ENCODE measurements at regions not wholly inside any gene's neighbourhood (a gene's known extent, or its start where the extent isn't known, plus 50 kb on each side); places are given as distances from the start of the nearest gene placed in this dataset.

DNA sequence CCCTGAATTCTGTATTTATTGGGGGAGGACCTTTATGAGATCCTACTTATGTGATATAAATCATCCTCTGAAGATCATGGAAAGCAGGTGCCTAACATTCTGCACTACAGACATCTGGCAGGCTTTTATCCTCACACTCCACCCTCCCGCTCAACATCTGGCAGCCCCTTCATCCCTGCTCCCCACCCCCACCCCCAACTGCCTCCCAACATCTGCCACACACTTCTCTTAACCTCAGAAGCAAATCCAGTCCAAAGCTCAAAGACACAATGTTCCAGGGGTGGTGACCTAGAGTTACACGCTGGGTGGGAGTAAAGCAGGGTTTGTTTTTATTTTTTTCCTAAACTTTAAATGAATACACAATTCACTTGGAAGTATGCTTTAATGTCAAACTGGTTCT lies 184.5 kb upstream of the ATP11B start:
- TF ChIP-seq, protein P1, sequence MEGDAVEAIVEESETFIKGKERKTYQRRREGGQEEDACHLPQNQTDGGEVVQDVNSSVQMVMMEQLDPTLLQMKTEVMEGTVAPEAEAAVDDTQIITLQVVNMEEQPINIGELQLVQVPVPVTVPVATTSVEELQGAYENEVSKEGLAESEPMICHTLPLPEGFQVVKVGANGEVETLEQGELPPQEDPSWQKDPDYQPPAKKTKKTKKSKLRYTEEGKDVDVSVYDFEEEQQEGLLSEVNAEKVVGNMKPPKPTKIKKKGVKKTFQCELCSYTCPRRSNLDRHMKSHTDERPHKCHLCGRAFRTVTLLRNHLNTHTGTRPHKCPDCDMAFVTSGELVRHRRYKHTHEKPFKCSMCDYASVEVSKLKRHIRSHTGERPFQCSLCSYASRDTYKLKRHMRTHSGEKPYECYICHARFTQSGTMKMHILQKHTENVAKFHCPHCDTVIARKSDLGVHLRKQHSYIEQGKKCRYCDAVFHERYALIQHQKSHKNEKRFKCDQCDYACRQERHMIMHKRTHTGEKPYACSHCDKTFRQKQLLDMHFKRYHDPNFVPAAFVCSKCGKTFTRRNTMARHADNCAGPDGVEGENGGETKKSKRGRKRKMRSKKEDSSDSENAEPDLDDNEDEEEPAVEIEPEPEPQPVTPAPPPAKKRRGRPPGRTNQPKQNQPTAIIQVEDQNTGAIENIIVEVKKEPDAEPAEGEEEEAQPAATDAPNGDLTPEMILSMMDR (conservative IDR thresholded peaks at IDR 0.05; ENCODE audit: low read depth, low read length) = no peak
- no peak for DNase-seq (ENCODE audit: low read depth)
- H3K4me3 ChIP-seq (ENCODE audit: low read depth, low read length) = no peak overlapping the region

DNA sequence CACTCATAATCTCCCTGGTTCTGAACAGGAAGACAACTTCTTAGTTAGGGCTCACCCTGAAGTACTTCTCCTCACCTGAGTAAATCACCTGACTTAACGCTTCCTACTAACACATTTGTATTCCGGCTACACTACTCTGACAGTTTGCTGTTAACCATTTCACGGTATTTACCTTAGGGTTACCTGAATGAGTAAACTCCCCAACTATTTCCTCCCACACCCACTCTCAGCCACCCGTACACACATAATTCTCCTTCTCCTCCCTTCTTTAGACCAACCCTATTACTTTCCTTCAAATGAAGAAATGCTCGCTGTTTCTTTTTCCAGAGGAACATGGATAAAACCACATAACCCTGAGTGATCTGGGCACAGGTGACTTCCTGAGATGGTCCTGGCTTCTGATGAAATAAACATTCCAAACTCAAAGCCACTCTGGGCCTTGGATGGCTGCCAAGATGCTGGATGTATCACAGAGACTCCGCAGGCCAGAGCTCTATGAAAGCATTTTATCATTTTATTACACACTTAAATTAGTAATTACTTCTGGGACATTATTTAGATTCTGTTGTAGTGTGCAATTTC lies 183.6 kb upstream of the ATP11B start:
- DNase-seq (ENCODE audit: low read depth) = no peak
- H3K4me3 ChIP-seq (ENCODE audit: low read depth, low read length) = no peak overlapping the region
- TF ChIP-seq, protein P1 (conservative IDR thresholded peaks at IDR 0.05; ENCODE audit: low read depth, low read length) = no peak

DNA sequence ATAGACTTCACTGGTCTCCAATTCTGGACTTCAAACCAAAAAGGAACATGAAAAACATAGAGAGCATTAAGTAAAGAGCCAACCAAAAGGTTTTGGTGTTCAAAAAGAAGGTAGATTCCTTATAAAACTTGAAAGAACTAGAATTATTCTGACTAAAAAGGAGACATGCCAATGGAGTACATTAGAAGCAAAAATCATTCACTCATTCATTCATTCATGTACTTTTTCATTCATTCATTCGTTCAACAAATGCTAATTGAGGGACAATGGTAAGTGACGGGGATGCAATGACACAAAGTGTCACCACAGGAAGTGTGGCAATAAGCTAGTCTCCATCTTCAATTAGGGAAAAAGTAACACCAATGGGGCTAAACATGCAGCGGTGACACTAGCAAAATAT lies 181.0 kb upstream of the ATP11B start:
- TF ChIP-seq, protein P1 (conservative IDR thresholded peaks at IDR 0.05; ENCODE audit: low read depth, low read length) = no peak
- no peak for DNase-seq (ENCODE audit: low read depth)
- H3K4me3 ChIP-seq (ENCODE audit: low read depth, low read length) = no peak overlapping the region

DNA sequence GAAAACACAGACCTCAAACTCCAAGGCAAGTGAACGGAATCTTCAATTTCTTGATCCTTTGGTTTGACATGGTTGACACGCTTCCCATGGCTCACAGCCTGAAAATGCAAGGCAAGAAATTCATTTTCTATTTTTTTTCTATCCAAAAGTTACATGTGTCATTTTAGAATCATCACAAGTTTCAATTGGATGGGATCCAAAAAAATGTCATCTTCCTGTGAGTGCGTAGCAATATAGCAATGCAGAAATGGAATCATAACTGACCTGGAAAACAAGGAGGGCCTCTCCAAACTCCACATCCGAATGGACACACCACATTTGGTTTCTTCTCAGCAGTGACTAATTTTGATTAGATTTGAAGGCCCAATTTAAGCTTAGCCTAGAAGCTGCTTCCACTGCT lies 175.8 kb upstream of the ATP11B start:
- no peak overlapping the region for H3K4me3 ChIP-seq (ENCODE audit: low read depth, low read length)
- TF ChIP-seq, protein P1 (conservative IDR thresholded peaks at IDR 0.05; ENCODE audit: low read depth, low read length) = no peak
- DNase-seq (ENCODE audit: low read depth) = no peak

DNA sequence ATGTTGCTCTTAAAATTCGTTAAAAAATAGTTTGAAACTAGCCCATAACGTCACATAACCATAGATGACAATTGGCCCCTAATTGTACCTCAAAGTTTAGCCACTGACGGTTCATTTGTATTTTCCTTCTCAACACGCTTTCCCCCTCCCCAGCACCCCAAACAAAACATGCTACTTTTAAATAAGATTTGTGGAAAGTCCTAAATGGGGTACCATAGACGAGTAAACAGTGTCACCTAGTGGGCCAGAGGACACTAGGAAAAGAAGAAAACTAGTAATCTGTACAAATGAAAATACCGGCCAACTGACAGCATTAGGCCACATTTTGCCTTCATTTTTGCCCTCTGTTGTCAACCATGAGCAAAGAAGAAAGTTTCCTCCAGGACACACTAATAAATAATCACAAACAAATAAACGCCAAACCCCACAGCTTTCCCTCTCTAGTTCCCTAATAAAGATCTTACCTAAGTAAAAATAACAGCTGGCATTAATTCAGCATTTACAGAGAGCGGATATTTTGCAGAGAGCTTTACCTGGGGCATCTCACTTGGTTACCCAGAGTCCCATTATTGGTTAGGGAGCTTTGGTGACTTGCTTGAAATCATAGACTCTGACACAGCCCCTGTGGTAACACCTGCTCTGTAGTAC lies 175.1 kb upstream of the ATP11B start:
- TF ChIP-seq, protein P1 (conservative IDR thresholded peaks at IDR 0.05; ENCODE audit: low read depth, low read length) = peak; percentile 89
- DNase-seq (ENCODE audit: low read depth) = no peak
- H3K4me3 ChIP-seq (ENCODE audit: low read depth, low read length) = no peak overlapping the region

DNA sequence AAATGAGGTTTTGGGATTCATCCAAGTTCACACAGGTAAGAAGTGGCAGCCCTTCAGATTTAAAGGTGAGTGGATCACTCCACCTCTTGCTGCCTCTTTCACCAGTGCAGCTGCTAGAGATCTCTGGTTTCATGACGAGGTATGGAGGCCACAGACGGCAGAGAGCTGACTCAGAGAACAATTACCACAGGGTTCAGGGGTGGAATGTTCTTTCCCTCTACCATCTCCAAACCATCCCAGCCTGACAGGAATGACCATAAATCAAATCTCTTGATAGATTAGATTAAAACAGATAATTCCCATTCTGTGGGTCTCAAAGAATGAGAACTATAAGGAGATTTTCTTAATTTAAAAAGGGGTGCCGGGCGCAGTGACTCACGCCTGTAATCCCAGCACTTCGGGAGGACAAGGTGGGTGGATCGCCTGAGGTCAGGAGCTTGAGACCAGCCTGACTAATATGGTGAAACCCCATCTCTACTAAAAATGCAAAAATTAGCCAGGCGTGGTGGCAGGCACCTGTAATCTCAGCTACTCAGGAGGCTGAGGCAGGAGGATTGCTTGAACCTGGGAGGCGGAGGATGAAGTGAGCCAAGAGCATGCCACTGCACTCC lies 174.2 kb upstream of the ATP11B start:
- TF ChIP-seq, protein P1 (conservative IDR thresholded peaks at IDR 0.05; ENCODE audit: low read depth, low read length) = no peak
- no peak overlapping the region for H3K4me3 ChIP-seq (ENCODE audit: low read depth, low read length)
- no peak for DNase-seq (ENCODE audit: low read depth)
